ENCODE measurements at regions not wholly inside any gene's neighbourhood (a gene's known extent, or its start where the extent isn't known, plus 50 kb on each side); places are given as distances from the start of the nearest gene placed in this dataset.
A peak's percentile ranks its signal among the peaks of the same experiment; 100 is the strongest.

DNA sequence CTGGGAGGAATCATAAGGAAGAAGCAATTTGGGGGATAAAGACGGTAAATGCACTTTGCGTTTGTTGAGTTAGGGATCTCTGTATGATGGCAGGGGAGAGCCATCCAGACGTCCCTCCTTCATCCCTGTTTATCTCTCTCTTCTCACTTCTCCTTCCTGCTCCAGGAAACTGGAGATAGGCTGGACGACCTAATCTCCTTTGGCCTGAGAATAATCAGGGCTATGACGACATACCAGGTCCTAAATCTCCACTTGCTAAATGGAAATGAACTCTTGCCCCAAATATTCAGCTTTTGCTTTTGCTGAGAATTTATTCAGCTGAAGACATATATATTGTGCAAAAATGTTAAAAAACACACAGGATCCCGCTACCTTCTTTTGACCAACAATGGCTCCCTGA is 182.9 kb upstream of the INHBA start:
- no peak for ATAC-seq
- Mint-ChIP-seq H3K4me1 (peaks cover 16% of the 10 kb centered on the region), H3K36me3 (ENCODE audit: low read depth) (peaks cover 2% of the 10 kb centered on the region), H3K27ac (no peak overlapping the region), H3K4me3 (no peak overlapping the region), H3K27me3 (peaks cover 12% of the 10 kb centered on the region)
- DNase-seq: no peak
- H3K9me3 ChIP-seq (ENCODE audit: control insufficient read depth, low read length, poor library complexity, severe bottlenecking): no peaks in the 10 kb centered on the region

DNA sequence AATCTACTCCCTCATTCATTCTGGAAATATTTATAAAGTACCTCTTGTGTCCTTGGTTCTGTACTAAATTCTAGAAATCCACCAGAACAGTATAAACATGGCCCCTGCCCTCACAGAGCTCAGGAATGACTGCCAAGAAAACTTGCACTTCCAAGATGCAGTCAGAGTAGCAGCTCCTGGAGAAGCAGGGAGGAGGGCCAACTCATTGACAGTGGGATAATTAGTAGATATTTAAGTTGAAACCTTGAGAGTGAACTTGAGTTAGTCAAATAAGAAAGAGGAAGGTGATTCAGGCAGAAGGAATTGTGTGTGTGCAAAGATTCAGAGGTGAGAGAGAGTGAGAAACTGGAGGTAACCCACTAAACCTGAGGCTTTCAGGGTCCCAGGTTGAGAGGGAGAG is 182.2 kb upstream of the INHBA start:
- ATAC-seq: no peak
- Mint-ChIP-seq H3K36me3 (ENCODE audit: low read depth) (peaks cover 2% of the 10 kb centered on the region), H3K4me3 (no peak overlapping the region)

DNA sequence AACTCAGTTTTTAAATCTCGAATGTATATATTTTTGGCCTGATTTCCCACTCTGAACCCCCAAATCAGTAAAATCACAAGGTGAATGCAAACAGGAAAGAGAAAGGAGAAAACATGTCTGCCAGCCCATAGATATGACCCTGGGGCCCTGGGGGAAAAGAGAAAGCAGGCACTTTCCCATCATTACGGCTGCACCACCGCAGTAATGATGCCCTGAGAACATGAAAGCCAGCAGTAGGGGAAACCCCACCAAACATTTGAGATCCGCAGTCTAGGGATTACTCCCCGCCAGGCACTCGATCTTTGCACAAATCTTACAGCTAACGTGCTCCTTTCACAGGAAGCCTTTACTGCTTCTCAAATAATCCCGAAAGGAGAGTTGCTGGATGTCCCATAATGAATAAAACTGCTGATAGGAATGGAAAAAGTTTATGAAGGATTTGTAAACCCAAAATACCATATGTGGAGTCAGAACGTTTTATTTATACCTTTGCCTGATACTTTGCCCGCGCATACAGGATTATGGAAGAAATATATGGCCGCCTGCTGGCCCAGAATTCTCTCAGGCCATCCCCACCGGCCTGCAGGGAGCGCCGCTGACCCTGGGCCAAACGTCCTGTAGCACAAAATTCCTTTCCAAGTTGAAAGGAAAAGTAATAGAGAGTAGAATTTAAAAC is 180.0 kb upstream of the INHBA start:
- Mint-ChIP-seq H3K4me1 (peaks cover 13% of the 10 kb centered on the region), H3K27me3 (peaks cover 5% of the 10 kb centered on the region)
- DNase-seq: no peak

More for the DNA sequence above, 182.2 kb upstream of the INHBA start:
- DNase-seq: no peak
- no peaks in the 10 kb centered on the region for H3K9me3 ChIP-seq (ENCODE audit: control insufficient read depth, low read length, poor library complexity, severe bottlenecking)
- Mint-ChIP-seq H3K4me1 (peaks cover 16% of the 10 kb centered on the region), H3K27ac (no peak overlapping the region), H3K27me3 (peaks cover 5% of the 10 kb centered on the region)

DNA sequence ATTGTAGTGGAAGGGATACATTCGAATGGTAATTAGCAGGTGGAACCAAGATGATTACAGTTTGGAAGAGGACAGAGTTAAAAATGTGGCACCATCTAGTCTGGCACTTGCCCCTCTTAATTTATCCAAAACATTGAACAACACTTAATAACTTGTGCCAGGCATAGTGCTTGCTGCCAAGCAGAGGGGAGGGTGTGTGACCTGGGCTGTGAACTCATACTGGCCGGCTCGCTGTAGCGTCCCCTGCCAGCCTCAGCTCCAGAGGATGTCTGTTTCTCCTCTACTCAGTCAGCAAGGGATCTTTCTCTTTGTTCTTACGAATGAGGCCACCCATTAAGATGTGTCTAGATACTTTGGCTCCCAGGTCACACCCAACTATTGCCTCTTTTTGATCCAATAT is 179.4 kb upstream of the INHBA start:
- DNase-seq (no peak), ATAC-seq (no peak)
- H3K9me3 ChIP-seq (ENCODE audit: control insufficient read depth, low read length, poor library complexity, severe bottlenecking): no peaks in the 10 kb centered on the region
- peaks cover 5% of the 10 kb centered on the region for H3K27me3 Mint-ChIP-seq
- no peaks in the 10 kb centered on the region for H3K36me3 Mint-ChIP-seq (ENCODE audit: low read depth)
- H3K27ac Mint-ChIP-seq: peak overlapping the region; percentile 89
- H3K4me3 Mint-ChIP-seq: peak overlapping the region; percentile 79
- peaks cover 11% of the 10 kb centered on the region for H3K4me1 Mint-ChIP-seq

More for the DNA sequence above, 180.0 kb upstream of the INHBA start:
- ATAC-seq: no peak
- no peaks in the 10 kb centered on the region for H3K9me3 ChIP-seq (ENCODE audit: control insufficient read depth, low read length, poor library complexity, severe bottlenecking)
- peak overlapping the region; percentile 79 for H3K4me3 Mint-ChIP-seq
- H3K36me3 Mint-ChIP-seq (ENCODE audit: low read depth): no peaks in the 10 kb centered on the region
- H3K27ac Mint-ChIP-seq: no peak overlapping the region

DNA sequence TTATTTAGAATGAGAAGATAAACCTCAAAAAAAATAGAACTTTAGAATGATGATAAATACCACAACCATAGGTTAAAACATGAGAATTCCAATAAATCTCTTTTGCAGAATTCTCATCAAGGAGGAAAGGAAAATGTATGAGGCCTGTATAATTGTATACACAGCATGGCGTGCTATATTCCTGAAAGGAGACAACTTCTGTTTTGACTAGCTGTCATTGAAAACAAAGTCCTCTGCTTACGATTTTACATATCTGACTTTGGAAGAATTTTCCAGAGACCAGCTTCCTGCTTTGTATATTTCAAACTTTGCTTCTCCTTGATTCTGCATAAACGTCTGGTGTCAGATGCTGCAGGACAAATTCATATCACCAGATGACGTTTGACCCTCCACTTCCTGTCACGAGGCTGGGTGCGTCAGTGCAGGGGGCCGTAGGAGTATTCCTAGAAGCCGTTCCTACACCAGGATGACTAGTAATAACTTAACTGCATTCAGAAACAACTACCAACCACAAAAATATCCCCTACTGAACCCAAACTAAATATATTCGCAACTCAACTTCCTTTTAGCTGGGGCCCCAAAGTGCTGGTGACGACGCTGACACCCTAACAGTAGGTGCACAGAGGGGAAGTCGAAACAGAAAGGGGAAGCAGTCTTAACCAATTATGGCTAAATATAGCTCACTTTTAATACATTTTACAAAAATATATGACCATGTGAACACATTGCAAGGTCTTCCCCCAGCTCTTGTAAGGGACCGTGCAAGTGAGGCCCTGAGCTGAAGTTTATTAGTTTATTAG is 178.6 kb upstream of the INHBA start:
- H3K27ac Mint-ChIP-seq: peak overlapping the region; percentile 89
- no peaks in the 10 kb centered on the region for H3K36me3 Mint-ChIP-seq (ENCODE audit: low read depth)
- peak overlapping the region; percentile 79 for H3K4me3 Mint-ChIP-seq
- DNase-seq: peak in 2 of 3 donors; percentile 13 to 39
- peaks cover 11% of the 10 kb centered on the region for H3K4me1 Mint-ChIP-seq
- H3K27me3 Mint-ChIP-seq: peaks cover 10% of the 10 kb centered on the region
- H3K9me3 ChIP-seq (ENCODE audit: control insufficient read depth, low read length, poor library complexity, severe bottlenecking): no peaks in the 10 kb centered on the region
- peak; percentile 90 for ATAC-seq

DNA sequence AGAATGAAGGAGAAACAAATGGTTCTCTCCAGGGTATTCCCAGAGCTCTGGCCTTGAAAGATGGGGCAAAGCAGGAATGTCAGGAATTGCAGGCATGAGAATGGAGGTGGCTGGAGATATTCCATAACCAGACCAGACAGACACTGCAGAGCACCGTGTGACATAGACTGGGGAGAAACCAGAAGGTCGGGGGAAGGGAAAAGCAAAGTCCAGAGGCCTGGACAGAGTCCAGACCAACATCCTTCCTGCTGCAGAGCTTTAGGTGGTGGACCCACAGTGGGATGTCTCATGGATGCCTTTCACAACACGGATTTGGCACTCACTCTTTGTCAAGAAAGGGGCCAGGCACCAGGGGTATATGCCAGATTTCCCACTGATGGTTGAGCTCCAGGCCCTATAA is 177.2 kb upstream of the INHBA start:
- peaks cover 12% of the 10 kb centered on the region for H3K27me3 Mint-ChIP-seq
- H3K27ac Mint-ChIP-seq: peak overlapping the region; percentile 1
- H3K9me3 ChIP-seq (ENCODE audit: control insufficient read depth, low read length, poor library complexity, severe bottlenecking): no peaks in the 10 kb centered on the region
- H3K4me1 Mint-ChIP-seq: peaks cover 11% of the 10 kb centered on the region
- ATAC-seq (no peak), DNase-seq (no peak)
- H3K4me3 Mint-ChIP-seq: no peak overlapping the region
- no peaks in the 10 kb centered on the region for H3K36me3 Mint-ChIP-seq (ENCODE audit: low read depth)

DNA sequence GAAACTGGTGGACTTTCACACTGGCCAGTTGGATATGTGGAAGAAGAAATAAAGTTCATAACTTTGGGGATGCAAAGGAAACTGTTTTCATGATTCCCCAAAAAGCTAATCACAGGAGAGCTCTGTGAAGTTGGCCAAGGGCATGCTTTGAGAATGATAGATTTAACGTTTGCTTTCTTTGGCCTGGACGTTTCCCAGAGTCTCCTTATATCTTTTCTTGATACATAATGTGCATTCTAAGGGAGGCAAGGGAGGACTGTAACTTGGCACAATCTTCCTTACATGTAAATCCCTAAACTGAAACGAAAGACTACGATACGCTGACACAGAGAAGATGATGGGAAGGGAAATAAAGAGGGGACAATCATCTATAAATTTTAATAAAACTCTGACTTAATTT is 176.5 kb upstream of the INHBA start:
- H3K4me3 Mint-ChIP-seq: no peak overlapping the region
- ATAC-seq (no peak), DNase-seq (no peak)
- peaks cover 19% of the 10 kb centered on the region for H3K27me3 Mint-ChIP-seq
- H3K9me3 ChIP-seq (ENCODE audit: control insufficient read depth, low read length, poor library complexity, severe bottlenecking): no peaks in the 10 kb centered on the region
- H3K36me3 Mint-ChIP-seq (ENCODE audit: low read depth): no peaks in the 10 kb centered on the region
- H3K4me1 Mint-ChIP-seq: peaks cover 13% of the 10 kb centered on the region
- peak overlapping the region; percentile 1 for H3K27ac Mint-ChIP-seq

DNA sequence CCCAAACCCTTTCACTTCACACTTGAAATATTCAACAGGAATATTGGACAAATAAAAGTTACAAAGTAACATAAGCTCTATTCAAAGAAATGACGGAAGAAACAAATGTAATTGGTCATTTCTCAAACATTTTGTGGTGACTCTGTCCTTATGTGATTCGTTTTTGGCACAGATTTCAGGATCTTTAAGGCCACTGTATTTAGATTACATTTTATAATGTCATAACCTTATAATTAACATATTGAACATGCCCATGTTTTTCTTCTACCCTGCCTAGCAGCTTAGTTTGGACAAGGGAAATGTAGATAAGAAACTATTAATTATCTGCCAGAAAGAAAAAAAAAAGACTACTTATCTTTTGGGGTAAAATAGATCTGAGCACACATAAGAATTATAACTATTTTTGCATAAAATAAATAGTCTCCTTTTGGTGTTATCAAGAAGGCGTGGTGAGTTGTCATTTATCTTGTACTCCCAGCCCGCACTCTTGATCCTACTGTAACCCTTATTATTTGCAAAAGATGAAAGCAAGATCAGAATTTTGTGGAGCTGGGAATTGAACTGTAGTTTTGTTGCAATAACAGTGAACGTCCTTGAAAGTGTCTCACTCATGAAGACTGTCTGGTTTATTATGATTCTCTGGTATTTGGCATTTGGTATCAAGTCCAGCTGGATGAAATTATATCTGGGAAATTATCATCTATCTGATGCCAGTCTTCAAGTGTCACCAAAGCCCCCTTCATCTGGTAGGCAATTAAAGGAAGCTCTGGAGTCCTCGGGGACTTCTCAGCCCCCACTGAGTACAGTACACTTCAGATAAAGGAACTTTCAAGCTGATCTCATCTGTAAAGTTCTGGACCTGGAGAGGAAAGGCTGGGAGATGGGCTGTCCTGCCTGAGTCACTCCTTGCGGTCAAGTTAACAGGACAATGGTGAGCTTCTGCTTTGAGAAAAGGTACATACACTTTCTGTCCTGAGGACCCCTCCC is 175.7 kb upstream of the INHBA start:
- Mint-ChIP-seq H3K4me1 (peaks cover 13% of the 10 kb centered on the region), H3K36me3 (ENCODE audit: low read depth) (no peaks in the 10 kb centered on the region), H3K4me3 (no peak overlapping the region), H3K27ac (no peak overlapping the region), H3K27me3 (peaks cover 19% of the 10 kb centered on the region)
- ATAC-seq (no peak), DNase-seq (no peak)
- no peaks in the 10 kb centered on the region for H3K9me3 ChIP-seq (ENCODE audit: control insufficient read depth, low read length, poor library complexity, severe bottlenecking)

DNA sequence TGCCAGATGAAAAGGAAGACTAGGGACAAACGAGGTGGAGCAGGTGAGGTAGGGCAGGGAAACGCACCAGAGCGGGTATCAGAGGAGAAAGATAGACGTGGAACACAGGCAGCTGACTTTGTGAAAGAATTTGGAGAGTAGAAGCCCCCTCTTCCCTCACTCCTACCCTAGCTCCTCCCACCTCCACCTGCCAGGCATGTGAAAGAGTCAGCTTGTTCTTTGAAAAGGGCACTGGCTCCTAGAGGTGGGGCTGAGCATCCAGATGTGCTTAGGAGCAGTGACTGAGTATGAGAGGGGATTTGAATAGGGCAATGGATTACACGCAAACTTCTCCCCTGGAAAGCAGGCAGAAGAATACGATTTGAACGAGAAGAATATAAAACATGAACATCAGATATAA is 174.2 kb upstream of the INHBA start:
- no peak overlapping the region for H3K27ac Mint-ChIP-seq
- no peak for DNase-seq

DNA sequence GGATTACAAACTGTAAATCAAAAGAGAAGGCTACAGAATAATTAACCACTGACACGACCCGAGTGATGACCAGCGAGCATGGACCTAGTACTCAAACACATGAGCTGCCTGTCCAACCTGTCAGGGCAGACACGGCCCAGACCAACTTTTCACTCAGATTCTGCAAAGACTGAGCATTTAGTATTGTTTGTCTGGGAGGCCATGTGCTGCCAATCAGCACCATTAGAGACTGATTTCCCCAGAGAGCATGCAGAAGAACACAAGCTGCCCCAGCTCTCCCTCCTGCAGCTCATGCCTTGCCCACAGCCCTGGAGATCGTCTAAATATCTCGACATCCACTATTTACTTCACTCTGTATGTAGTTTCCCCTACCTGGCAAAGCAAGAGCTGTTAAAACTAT is 172.6 kb upstream of the INHBA start:
- ATAC-seq: no peak
- DNase-seq: no peak
- Mint-ChIP-seq H3K27ac (no peak overlapping the region), H3K36me3 (ENCODE audit: low read depth) (no peaks in the 10 kb centered on the region), H3K4me1 (peaks cover 3% of the 10 kb centered on the region), H3K27me3 (peaks cover 27% of the 10 kb centered on the region), H3K4me3 (no peak overlapping the region)
- H3K9me3 ChIP-seq (ENCODE audit: control insufficient read depth, low read length, poor library complexity, severe bottlenecking): no peaks in the 10 kb centered on the region

More for the DNA sequence above, 174.2 kb upstream of the INHBA start:
- H3K9me3 ChIP-seq (ENCODE audit: control insufficient read depth, low read length, poor library complexity, severe bottlenecking): no peaks in the 10 kb centered on the region
- Mint-ChIP-seq H3K27me3 (peaks cover 27% of the 10 kb centered on the region), H3K36me3 (ENCODE audit: low read depth) (no peaks in the 10 kb centered on the region), H3K4me1 (peaks cover 8% of the 10 kb centered on the region), H3K4me3 (no peak overlapping the region)
- ATAC-seq: no peak

DNA sequence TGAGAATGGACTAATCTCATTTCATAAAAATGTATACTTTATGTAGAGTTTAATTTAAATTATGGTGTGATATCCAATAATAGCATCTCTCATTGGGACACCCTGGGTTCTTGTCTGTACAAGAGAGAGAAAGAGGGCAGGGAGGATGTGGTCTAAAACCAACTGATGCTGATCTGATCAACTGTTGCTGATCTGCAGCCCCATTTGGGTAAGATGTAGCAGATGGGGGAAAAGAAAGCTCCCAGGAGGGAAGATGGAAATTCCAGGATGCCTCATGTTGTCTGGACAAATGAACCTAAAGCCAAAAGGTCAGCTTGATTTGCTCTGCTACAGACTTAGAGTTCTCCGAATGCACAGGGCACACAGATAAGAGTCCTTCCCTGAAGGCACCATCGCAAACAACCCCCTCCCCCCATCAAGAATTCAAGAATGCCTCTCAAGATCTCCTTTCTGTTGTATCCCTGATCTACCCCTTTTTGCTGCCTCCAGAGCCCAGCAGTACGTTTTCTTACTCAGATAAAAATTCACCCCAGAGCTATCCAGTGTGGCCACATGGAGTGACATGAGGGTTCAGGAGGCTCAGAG is 171.4 kb upstream of the INHBA start:
- H3K9me3 ChIP-seq (ENCODE audit: control insufficient read depth, low read length, poor library complexity, severe bottlenecking): no peaks in the 10 kb centered on the region
- Mint-ChIP-seq H3K27ac (no peak overlapping the region), H3K4me1 (peaks cover 3% of the 10 kb centered on the region), H3K4me3 (no peak overlapping the region), H3K36me3 (ENCODE audit: low read depth) (no peaks in the 10 kb centered on the region), H3K27me3 (peaks cover 35% of the 10 kb centered on the region)
- ATAC-seq (no peak), DNase-seq (no peak)

DNA sequence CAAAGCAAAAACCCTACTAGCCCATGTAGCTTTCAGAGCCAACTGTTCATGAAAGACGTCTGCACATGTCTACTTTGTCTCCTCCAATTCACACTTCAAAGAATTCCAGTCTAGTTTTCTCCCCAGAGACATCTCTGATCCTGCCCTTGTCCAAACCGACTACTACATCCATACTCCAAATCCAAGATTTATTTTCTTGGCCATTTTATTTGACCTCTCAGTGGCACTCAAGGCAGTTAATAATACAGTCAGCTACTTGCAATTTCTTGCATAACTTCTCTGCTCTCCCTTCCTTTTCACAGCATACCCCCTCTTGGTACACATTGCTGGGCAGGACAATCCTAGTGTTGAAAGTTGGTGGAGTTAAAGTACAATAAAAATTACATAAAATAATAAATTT is 170.9 kb upstream of the INHBA start:
- H3K36me3 Mint-ChIP-seq (ENCODE audit: low read depth): no peaks in the 10 kb centered on the region
- no peak overlapping the region for H3K4me3 Mint-ChIP-seq
- no peak for DNase-seq
- peaks cover 3% of the 10 kb centered on the region for H3K4me1 Mint-ChIP-seq
- no peak for ATAC-seq
- H3K9me3 ChIP-seq (ENCODE audit: control insufficient read depth, low read length, poor library complexity, severe bottlenecking): no peaks in the 10 kb centered on the region
- peaks cover 41% of the 10 kb centered on the region for H3K27me3 Mint-ChIP-seq
- H3K27ac Mint-ChIP-seq: no peak overlapping the region

DNA sequence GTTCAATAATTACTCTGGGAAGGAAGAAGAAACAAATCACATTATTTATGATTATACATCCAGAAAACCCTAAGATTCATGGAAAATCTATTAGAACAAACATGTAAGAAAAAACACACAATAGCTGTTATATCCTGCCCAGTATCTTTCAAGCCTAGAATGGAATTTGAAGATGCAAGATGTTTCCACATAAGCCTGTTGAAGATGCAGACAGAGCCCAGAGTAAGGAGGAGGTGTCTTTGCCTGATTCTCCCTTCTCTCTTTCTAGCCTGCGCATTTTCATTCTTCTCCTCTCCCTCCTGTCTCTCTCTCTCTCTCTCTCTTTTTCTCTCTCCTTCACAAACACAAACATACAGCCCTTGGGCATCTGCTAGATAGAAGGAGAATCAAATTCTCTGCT is 170.1 kb upstream of the INHBA start:
- DNase-seq (no peak), ATAC-seq (no peak)
- H3K4me1 Mint-ChIP-seq: peaks cover 3% of the 10 kb centered on the region
- no peak overlapping the region for H3K27ac Mint-ChIP-seq
- peaks cover 43% of the 10 kb centered on the region for H3K27me3 Mint-ChIP-seq
- no peak overlapping the region for H3K4me3 Mint-ChIP-seq
- H3K36me3 Mint-ChIP-seq (ENCODE audit: low read depth): no peaks in the 10 kb centered on the region
- H3K9me3 ChIP-seq (ENCODE audit: control insufficient read depth, low read length, poor library complexity, severe bottlenecking): no peaks in the 10 kb centered on the region
